Mesendoderm (in vitro differentiated cells): ENCODE measurements at regions not wholly inside any gene's neighbourhood (a gene's known extent, or its start where the extent isn't known, plus 50 kb on each side); places are given as distances from the start of the nearest gene placed in this dataset.
"Not testable (repeated sequence)": the region's sequence is repeated elsewhere in the genome, so short reads cannot be mapped to it uniquely, and the experiment has no call there.

Source experiments
- DNase-seq: peaks from one replicate; pipeline ENCODE4 v3.0.0; 2013
- H2AK5ac ChIP-seq: 2 replicates; pipeline ENCODE4 v1.6.1; 2013; ENCODE audit warnings: low read length, inconsistent platforms
- H2BK120ac ChIP-seq: 2 replicates; pipeline ENCODE4 v1.6.1; 2013; ENCODE audit warnings: low read depth, mild to moderate bottlenecking, low read length, moderate library complexity, mixed read lengths
- H2BK15ac ChIP-seq: replicated peaks from 2 replicates; pipeline ENCODE4 v1.6.1; 2013; ENCODE audit warnings: low read depth, mild to moderate bottlenecking, moderate library complexity
- H2BK5ac ChIP-seq: 2 replicates; pipeline ENCODE4 v1.6.1; 2013; ENCODE audit warnings: low read length, inconsistent platforms
- H3K18ac ChIP-seq: 2 replicates; pipeline ENCODE4 v1.6.1; 2013; ENCODE audit warnings: mild to moderate bottlenecking, low read length, mixed read lengths
- H3K23ac ChIP-seq: one replicate; pipeline ENCODE4 v1.6.1; 2013; ENCODE audit warnings: low read length
- H3K27ac ChIP-seq: 2 replicates; pipeline ENCODE4 v1.5.1; 2013; ENCODE audit warnings: low read depth, mild to moderate bottlenecking, inconsistent platforms, low read length, moderate library complexity
- H3K27me3 ChIP-seq: 2 replicates; pipeline ENCODE4 v1.6.1; 2013; ENCODE audit warnings: low read length, control low read depth, mild to moderate bottlenecking, inconsistent platforms; ENCODE audit not compliant: insufficient read depth, poor library complexity
- H3K36me3 ChIP-seq: 2 replicates; pipeline ENCODE4 v1.6.1; 2013; ENCODE audit warnings: low read length, inconsistent platforms; ENCODE audit not compliant: control insufficient read depth, insufficient read depth
- H3K4ac ChIP-seq: one replicate; pipeline ENCODE4 v1.6.1; 2013; ENCODE audit warnings: low read depth, mild to moderate bottlenecking, low read length, moderate library complexity
- H3K4me1 ChIP-seq: 2 replicates; pipeline ENCODE4 v1.6.1; 2013; ENCODE audit warnings: low read depth, low read length, inconsistent platforms; ENCODE audit not compliant: control insufficient read depth
- H3K4me2 ChIP-seq: 2 replicates; pipeline ENCODE4 v1.6.1; 2013; ENCODE audit warnings: low read length
- H3K4me3 ChIP-seq: 2 replicates; pipeline ENCODE4 v1.5.1; 2013; ENCODE audit warnings: mild to moderate bottlenecking, low read length
- H3K56ac ChIP-seq: one replicate; pipeline ENCODE4 v1.6.1; 2013; ENCODE audit warnings: low read length
- H3K79me1 ChIP-seq: 2 replicates; pipeline ENCODE4 v1.6.1; 2013; ENCODE audit warnings: low read length, inconsistent platforms
- H3K79me2 ChIP-seq: 2 replicates; pipeline ENCODE4 v1.6.1; 2013; ENCODE audit warnings: mild to moderate bottlenecking, low read length; ENCODE audit not compliant: control insufficient read depth, insufficient read depth
- H3K9ac ChIP-seq: 2 replicates; pipeline ENCODE4 v1.6.1; 2013; ENCODE audit warnings: low read length, inconsistent platforms
- H4K5ac ChIP-seq: one replicate; pipeline ENCODE4 v1.6.1; 2013; ENCODE audit warnings: low read length
- H4K8ac ChIP-seq: one replicate; pipeline ENCODE4 v1.6.1; 2013; ENCODE audit warnings: low read depth, mild to moderate bottlenecking, control low read depth, low read length, moderate library complexity
- WGBS: extraction: QIAGEN DNeasy Blood & Tissue Kit; methylation state at CpG from one replicate; pipeline ENCODE4 v1.1.7; 2013; ENCODE audit warnings: low lambda C conversion rate, missing lambda C conversion rate; ENCODE audit not compliant: insufficient coverage; ENCODE audit errors: extremely low coverage; 5-methylcytosine and 5-hydroxymethylcytosine counted together

GRCh38 chr2:8344144-8345097 is 337.4 kb upstream of the ID2 start:
- no peaks in the 10 kb centered on the region for H3K79me2 ChIP-seq
- no peak overlapping the region for H4K5ac ChIP-seq
- no peaks in the 10 kb centered on the region for H3K79me1 ChIP-seq
- no peaks in the 10 kb centered on the region for H3K4me1 ChIP-seq
- no peak overlapping the region for H2BK5ac ChIP-seq
- H2AK5ac ChIP-seq, result no peak overlapping the region
- no peak overlapping the region for H2BK15ac ChIP-seq
- no CpG with 5 or more reads among the region's 10 CpGs for WGBS
- no peak overlapping the region for H2BK120ac ChIP-seq
- no peak overlapping the region for H3K18ac ChIP-seq
- no peak overlapping the region for H3K23ac ChIP-seq
- no peak overlapping the region for H3K4me2 ChIP-seq
- H4K8ac ChIP-seq, result no peak overlapping the region
- no peak overlapping the region for H3K4ac ChIP-seq
- H3K9ac ChIP-seq, result no peak overlapping the region
- no peaks in the 10 kb centered on the region for H3K36me3 ChIP-seq
- H3K56ac ChIP-seq, result no peak overlapping the region
- DNase-seq, result no peak
- no peak overlapping the region for H3K27ac ChIP-seq
- H3K27me3 ChIP-seq, result no peaks in the 10 kb centered on the region
- H3K4me3 ChIP-seq, result no peak overlapping the region

GRCh38 chr2:8345200-8345599 is 336.7 kb upstream of the ID2 start:
- Histone ChIP-seq H3K4me1 (no peaks in the 10 kb centered on the region), H3K36me3 (no peaks in the 10 kb centered on the region), H4K5ac (no peak overlapping the region), H2BK5ac (no peak overlapping the region), H3K4ac (no peak overlapping the region), H3K27ac (no peak overlapping the region), H3K9ac (no peak overlapping the region), H2AK5ac (no peak overlapping the region), H4K8ac (no peak overlapping the region), H3K23ac (no peak overlapping the region), H3K79me2 (no peaks in the 10 kb centered on the region), H3K18ac (no peak overlapping the region), H3K27me3 (no peaks in the 10 kb centered on the region), H3K56ac (no peak overlapping the region), H2BK120ac (no peak overlapping the region), H3K4me3 (no peak overlapping the region), H2BK15ac (no peak overlapping the region), H3K79me1 (no peaks in the 10 kb centered on the region), H3K4me2 (no peak overlapping the region)
- DNase-seq, result no peak
- no CpG with 5 or more reads among the region's 5 CpGs for WGBS

- Histone ChIP-seq H3K4me2 (no peak overlapping the region), H3K23ac (no peak overlapping the region), H3K56ac (no peak overlapping the region), H3K79me1 (no peaks in the 10 kb centered on the region), H3K36me3 (no peaks in the 10 kb centered on the region), H4K5ac (no peak overlapping the region), H3K4me3 (no peak overlapping the region), H2BK15ac (no peak overlapping the region), H3K18ac (no peak overlapping the region), H2BK5ac (no peak overlapping the region), H2AK5ac (no peak overlapping the region), H3K27me3 (no peaks in the 10 kb centered on the region), H4K8ac (no peak overlapping the region), H2BK120ac (no peak overlapping the region), H3K79me2 (no peaks in the 10 kb centered on the region), H3K27ac (no peak overlapping the region), H3K4me1 (no peaks in the 10 kb centered on the region), H3K9ac (no peak overlapping the region), H3K4ac (no peak overlapping the region)
- no CpG with 5 or more reads among the region's 7 CpGs for WGBS
- no peak for DNase-seq
These were observed 335.6 kb upstream of the ID2 start for GRCh38 chr2:8346208-8346607.

- H2BK120ac ChIP-seq, result no peak overlapping the region
- H3K79me1 ChIP-seq, result no peaks in the 10 kb centered on the region
- H3K56ac ChIP-seq, result no peak overlapping the region
- H3K18ac ChIP-seq, result no peak overlapping the region
- DNase-seq, result no peak
- no peaks in the 10 kb centered on the region for H3K36me3 ChIP-seq
- no peak overlapping the region for H2BK15ac ChIP-seq
- no peak overlapping the region for H3K23ac ChIP-seq
- no peak overlapping the region for H4K5ac ChIP-seq
- H2AK5ac ChIP-seq, result no peak overlapping the region
- no peak overlapping the region for H3K27ac ChIP-seq
- H3K27me3 ChIP-seq, result no peaks in the 10 kb centered on the region
- H2BK5ac ChIP-seq, result no peak overlapping the region
- H3K4me2 ChIP-seq, result no peak overlapping the region
- H3K4me1 ChIP-seq, result no peaks in the 10 kb centered on the region
- H4K8ac ChIP-seq, result no peak overlapping the region
- no CpG with 5 or more reads among the region's 5 CpGs for WGBS
- H3K9ac ChIP-seq, result no peak overlapping the region
- H3K79me2 ChIP-seq, result no peaks in the 10 kb centered on the region
- H3K4me3 ChIP-seq, result no peak overlapping the region
- H3K4ac ChIP-seq, result no peak overlapping the region
These were observed 335.0 kb upstream of the ID2 start for GRCh38 chr2:8346706-8347430.

- H3K4me1 ChIP-seq, H2BK5ac ChIP-seq, H4K8ac ChIP-seq, H3K4ac ChIP-seq, H2BK15ac ChIP-seq, H3K4me2 ChIP-seq, DNase-seq, H2AK5ac ChIP-seq, H3K9ac ChIP-seq, H2BK120ac ChIP-seq, H3K18ac ChIP-seq, H4K5ac ChIP-seq, H3K79me1 ChIP-seq, H3K56ac ChIP-seq, H3K79me2 ChIP-seq, H3K27ac ChIP-seq, H3K4me3 ChIP-seq, H3K27me3 ChIP-seq, H3K36me3 ChIP-seq, H3K23ac ChIP-seq: not testable (repeated sequence)
- WGBS, result no CpG with 5 or more reads among the region's 4 CpGs
These were observed 332.9 kb upstream of the ID2 start for GRCh38 chr2:8348911-8349310.
